ENCODE measurements at regions not wholly inside any gene's neighbourhood (a gene's known extent, or its start where the extent isn't known, plus 50 kb on each side); places are given as distances from the start of the nearest gene placed in this dataset.

DNA sequence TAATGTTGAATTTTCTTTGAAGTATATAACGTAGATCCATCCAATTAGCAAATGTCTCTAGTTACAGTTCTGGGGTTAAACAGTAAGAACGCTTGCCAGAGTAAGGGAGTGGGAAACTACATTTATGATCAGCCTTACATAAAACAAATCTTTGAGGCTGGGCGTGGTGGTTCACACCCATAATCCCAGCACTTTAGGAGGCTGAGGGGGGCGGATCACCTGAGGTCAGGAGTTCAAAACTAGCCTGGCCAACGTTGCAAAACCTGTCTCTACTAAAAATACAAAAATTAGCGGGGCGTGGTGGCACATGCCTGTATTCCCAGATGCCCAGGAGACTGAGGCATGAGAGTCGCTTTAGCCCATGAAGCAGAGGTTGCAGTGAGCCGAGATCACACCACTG lies 50.1 kb upstream of the GATM start:
- Histone ChIP-seq H3K4me3 (no peak overlapping the region), H3K4me1 (replicated peaks in 1 of 2) (no peaks in the 10 kb centered on the region), H3K27ac (no peak overlapping the region)
- WGBS, 10 experiments = 0 to 87% (median 66%) methylated on average over 2 to 8 of the region's 9 CpGs
- ATAC-seq (replicated peaks in 6 of 8) = peak in 2 of 8 experiments; percentile 22 to 32
- in situ Hi-C loops (cut with MboI; ENCODE audit: low pct_unique_long_range_greater_than_20kb in 2 of 9, low sequenced_read_pairs in 9 of 9, unreplicated experiment in 9 of 9) = no loop called here

Data from motor neuron (in vitro differentiated cells).